GDM1 (cell line): ENCODE measurements at regions not wholly inside any gene's neighbourhood (a gene's known extent, or its start where the extent isn't known, plus 50 kb on each side); places are given as distances from the start of the nearest gene placed in this dataset.
A peak's percentile ranks its signal among the peaks of the same experiment; 100 is the strongest.

ENCODE experiments used
- DNase-seq: peaks from one replicate; lab custom pipeline; 2025; lab: John Stamatoyannopoulos, UW

- no peak for DNase-seq
Measured at GRCh38 chr12:78406828-78407227, 457.7 kb upstream of the SYT1 start.

GRCh38 chr12:78407722-78408121, 456.9 kb upstream of the SYT1 start:
- no peak for DNase-seq

DNA sequence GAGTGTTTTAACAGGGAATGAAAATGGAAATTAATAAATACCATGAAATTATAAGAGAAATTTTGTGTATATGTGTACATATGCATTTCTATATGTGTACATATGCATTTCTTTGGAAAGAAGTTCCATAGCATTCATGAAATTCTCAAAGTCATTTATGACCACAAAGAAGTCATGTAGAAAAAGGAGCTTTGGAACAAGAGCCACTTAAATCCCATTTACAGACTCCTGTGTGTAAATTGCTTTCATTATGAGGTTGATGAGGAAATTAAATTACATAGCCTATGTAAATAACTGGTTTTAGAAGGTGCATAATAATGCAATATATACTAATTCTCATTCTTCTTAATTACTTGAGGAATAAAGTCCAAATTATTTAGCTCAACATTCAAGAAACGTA, 450.5 kb upstream of the SYT1 start:
- DNase-seq = no peak

DNA sequence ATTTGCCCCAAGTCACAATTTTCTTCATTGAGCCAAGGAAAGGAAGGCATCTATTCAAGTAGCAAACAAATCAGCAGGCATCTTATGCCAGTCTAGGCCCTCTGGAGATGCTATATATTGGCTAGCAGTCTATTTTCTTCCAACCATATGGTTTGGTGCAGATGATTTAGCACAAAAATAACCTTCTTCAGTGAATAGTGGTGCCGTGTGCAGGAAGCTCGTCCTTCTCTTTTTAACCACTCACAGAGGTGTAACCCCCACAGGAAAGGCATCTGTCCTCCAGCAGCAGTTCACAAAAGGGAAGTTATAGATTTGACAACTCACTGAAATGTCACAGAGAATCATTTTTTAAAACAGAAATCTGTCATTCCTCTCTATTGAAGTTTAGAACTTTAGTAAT, 445.7 kb upstream of the SYT1 start:
- DNase-seq = peak; percentile 83

DNA sequence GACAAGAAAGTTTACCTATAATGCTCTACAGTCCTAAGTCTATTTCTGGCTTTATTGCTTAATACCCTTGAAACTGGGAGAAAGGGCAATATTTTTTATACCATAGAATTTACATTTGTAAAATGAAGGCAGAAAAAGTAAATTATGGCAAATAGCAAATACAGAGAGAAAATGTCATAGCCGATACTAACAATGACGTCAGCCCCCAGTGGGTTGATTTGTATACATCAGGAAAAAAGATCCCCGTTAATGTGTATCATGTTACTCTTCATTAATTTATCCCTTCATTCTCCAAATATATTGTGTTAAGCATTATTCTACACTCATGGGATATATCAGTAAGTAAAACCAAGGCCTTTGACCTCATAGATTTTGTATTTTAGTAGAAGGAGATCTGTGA, 445.1 kb upstream of the SYT1 start:
- no peak for DNase-seq

DNA sequence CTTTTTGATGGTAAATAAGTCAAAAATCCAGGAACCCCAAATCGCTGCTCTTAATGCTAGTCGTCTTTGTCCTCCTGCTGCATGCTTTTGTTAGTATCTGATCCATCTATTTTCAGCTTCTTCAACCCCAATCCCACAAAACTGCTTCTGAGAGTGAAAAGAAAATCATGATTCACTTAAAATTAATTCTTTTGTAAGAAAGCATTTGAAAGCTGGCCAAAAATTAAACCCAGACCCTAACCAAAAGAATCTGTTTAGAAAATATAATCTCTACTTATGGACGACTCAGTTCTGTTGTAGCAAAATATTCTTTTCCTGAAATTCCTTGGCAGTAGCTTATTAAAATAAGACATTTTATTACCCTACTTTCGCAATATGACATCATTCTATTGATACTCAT, 443.6 kb upstream of the SYT1 start:
- no peak for DNase-seq

DNA sequence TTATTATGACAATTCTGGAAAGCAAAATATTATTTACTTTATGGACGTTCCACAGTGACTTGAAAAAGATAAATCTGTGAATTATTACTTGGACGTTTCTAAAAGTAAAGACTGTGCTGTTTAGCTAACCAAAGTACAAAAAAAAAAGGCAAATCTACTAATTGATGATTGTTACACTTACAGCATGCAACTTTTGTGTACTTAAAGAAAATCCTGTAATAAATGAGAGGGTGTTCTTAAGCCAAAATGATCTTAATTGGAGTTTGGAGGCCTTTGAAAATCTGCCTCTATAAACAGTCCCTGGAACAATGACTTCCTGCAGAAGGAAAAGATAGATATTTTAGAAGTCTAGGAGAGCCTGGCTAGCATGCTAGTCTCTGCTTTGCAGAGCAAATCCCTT, 434.0 kb upstream of the SYT1 start:
- DNase-seq = no peak

- no peak for DNase-seq
Measured at GRCh38 chr12:78431931-78432330, 432.6 kb upstream of the SYT1 start.

- DNase-seq = no peak
Measured at GRCh38 chr12:78439666-78440065, 424.9 kb upstream of the SYT1 start.

- no peak for DNase-seq
Measured at GRCh38 chr12:78441737-78442453, 422.7 kb upstream of the SYT1 start.

- no peak for DNase-seq
Measured at GRCh38 chr12:78442454-78442801, 422.1 kb upstream of the SYT1 start.

GRCh38 chr12:78446555-78446954, 418.0 kb upstream of the SYT1 start:
- DNase-seq = no peak

GRCh38 chr12:78447373-78447772, 417.2 kb upstream of the SYT1 start:
- DNase-seq = no peak

GRCh38 chr12:78448692-78449091, 415.9 kb upstream of the SYT1 start:
- no peak for DNase-seq

DNA sequence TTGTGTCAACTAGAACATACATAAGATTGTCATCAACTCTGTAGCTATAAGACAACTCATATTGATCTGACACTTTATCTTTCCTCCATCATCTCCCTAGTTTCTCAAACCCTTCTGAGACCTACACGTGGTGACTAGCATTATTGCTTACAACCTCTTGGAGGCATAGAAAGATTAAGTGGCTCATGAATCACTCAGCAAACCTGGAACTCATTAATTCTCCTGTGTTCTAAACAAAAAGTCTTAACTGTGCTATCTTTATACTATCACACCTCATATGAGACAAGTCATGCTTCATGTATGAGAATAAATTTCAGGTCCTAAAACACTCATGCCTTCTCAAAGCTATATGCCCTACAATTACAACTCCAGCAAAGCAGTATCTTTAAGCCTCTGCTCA, 408.6 kb upstream of the SYT1 start:
- DNase-seq = no peak

DNA sequence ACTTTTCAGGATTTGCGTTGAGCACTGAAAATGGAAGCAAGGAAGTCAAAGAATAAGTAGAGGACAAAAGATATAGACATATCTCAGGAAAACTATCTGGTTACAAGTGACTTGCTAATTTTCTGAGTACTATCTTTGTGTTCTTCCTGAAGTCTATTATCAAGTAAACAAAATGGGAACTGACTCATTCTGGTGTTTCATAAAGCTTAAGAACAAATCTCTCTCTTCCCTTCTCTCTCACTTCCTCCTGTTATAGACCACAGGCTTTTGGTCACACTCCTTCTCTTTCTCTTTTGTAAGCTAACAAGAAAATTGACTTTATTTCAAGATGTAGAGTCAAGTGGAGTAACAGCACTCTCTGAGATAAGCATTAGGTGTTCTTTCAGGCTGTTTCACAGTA, 406.6 kb upstream of the SYT1 start:
- DNase-seq = no peak

GRCh38 chr12:78470354-78471195, 394.0 kb upstream of the SYT1 start:
- no peak for DNase-seq

GRCh38 chr12:78473136-78473535, 391.4 kb upstream of the SYT1 start:
- DNase-seq = no peak

GRCh38 chr12:78473561-78473960, 391.0 kb upstream of the SYT1 start:
- DNase-seq = no peak

DNA sequence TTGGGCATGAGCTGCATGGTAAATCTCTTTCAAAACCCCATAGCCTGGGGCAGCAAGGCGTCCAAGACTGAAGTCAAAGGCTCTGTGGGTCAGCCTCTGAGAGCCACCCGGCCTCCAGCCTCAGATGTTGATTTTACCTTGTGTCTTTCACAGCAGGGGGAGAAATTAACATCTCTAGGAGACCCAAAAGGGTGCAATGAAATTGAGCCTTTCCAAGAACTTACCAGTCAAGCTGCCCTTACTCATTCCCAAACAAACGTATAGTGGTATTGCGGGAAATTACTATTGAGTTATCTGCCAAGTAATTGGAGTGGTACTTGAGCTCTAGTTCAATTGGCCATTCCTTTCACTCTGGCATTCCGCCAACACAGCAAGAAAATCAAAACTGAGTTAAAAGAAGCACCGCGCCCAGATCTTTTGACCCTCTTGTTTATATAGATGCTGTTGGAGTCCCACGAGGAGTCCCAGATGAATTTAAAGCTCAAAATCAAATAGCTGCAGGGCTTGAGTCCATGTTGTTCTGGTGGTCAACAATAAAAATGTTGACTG, 380.7 kb upstream of the SYT1 start:
- DNase-seq = no peak

- no peak for DNase-seq
Measured at GRCh38 chr12:78489990-78490389, 374.6 kb upstream of the SYT1 start.

DNA sequence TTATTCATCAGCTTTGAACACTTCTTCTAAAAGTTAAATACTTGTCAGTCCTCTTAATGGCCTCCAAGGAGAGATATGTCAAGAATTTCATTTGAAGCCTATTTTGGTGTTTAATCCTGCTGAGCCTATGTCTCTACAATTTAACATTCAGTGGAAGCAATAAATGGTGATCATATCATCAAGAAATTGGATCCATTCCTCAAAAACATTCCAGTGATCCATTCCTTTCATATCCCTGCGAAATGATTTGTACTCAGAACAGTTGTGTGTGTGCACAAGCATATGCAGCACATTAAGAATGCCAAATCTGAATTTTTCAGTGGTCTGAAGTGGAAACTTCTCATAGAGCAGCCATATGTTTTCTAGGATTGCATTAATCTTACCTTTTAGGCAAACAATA, 373.7 kb upstream of the SYT1 start:
- no peak for DNase-seq

DNA sequence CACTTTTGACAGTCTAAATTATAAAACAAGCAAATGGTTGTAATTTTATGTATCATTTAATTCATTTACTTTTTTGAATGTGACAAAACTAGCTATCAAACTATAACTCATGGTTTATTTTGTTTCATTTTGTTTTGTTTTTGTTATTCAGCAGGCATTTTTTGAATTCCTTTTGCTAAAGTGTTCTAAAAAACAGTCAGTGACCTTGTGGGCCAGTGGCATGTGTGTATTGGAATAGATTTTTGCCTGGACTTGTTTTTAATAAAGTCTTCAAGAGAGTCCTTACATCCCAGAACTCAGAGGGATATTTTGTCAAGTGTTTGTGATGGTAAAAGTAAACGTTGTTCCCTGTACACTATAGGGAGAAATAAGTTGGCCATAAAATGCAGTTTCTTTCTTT, 369.7 kb upstream of the SYT1 start:
- DNase-seq = no peak
